SK-N-SH treated with all-trans-retinoic acid at 6 μM for 48 hours (cell line): ENCODE measurements at regions not wholly inside any gene's neighbourhood (a gene's known extent, or its start where the extent isn't known, plus 50 kb on each side); places are given as distances from the start of the nearest gene placed in this dataset.

Experiments used
- ATAC-seq: fragments of 200-7000 bp; cut with Tn5 transposase; 3 replicates; pipeline ENCODE4 v1.9.1; 2020; ENCODE audit warnings: mild to moderate bottlenecking, moderate library complexity
- ARNTL ChIP-seq: fragments of 450-650 bp; formaldehyde crosslinking; IDR thresholded peaks from 2 replicates; pipeline ENCODE4 v1.5.0; 2020; ENCODE audit warnings: low read depth, mild to moderate bottlenecking, moderate library complexity, borderline replicate concordance
- CSDC2 ChIP-seq: fragments of 250-450 bp; sonication (Bioruptor Pico); IDR thresholded peaks from 2 replicates; pipeline ENCODE4 v1.5.0; 2020; ENCODE audit warnings: mild to moderate bottlenecking, moderate library complexity
- ESRRG ChIP-seq: fragments of 250-450 bp; sonication (Bioruptor Pico); IDR thresholded peaks from 2 replicates; pipeline ENCODE4 v1.6.1; 2021; ENCODE audit warnings: mild to moderate bottlenecking
- GLIS3 ChIP-seq: fragments of 250-450 bp; sonication (Bioruptor Pico); IDR thresholded peaks from 2 replicates; pipeline ENCODE4 v1.5.0; 2020; ENCODE audit warnings: mild to moderate bottlenecking, moderate library complexity
- ISL1 ChIP-seq: fragments of 250-450 bp; sonication (Bioruptor Pico); IDR thresholded peaks from 2 replicates; pipeline ENCODE4 v2.1.2; 2022; ENCODE audit warnings: mild to moderate bottlenecking, moderate library complexity
- PPARA ChIP-seq: fragments of 250-450 bp; sonication (Bioruptor Pico); IDR thresholded peaks from 2 replicates; pipeline ENCODE4 v1.5.0; 2020; ENCODE audit warnings: mild to moderate bottlenecking, borderline replicate concordance
- RARB ChIP-seq: fragments of 250-450 bp; sonication (Bioruptor Pico); IDR thresholded peaks from 2 replicates; pipeline ENCODE4 v1.8.0; 2021; ENCODE audit warnings: mild to moderate bottlenecking, moderate library complexity
- SNAI2 ChIP-seq: fragments of 250-450 bp; sonication (Bioruptor Pico); IDR thresholded peaks from 2 replicates; pipeline ENCODE4 v1.5.0; 2020; ENCODE audit warnings: mild to moderate bottlenecking, moderate library complexity
- TCF4 ChIP-seq: fragments of 250-450 bp; sonication (Bioruptor Pico); IDR thresholded peaks from 2 replicates; pipeline ENCODE4 v1.8.0; 2021; ENCODE audit warnings: mild to moderate bottlenecking, moderate library complexity, borderline replicate concordance
- TOX ChIP-seq: fragments of 250-450 bp; sonication (Bioruptor Pico); IDR thresholded peaks from 2 replicates; pipeline ENCODE4 v1.8.0; 2021; ENCODE audit warnings: mild to moderate bottlenecking, moderate library complexity, borderline replicate concordance
- ZFP3 ChIP-seq: fragments of 250-450 bp; sonication (Bioruptor Pico); IDR thresholded peaks from 2 replicates; pipeline ENCODE4 v1.5.0; 2020; ENCODE audit warnings: mild to moderate bottlenecking, moderate library complexity
- ZFP30 ChIP-seq: fragments of 450-650 bp; formaldehyde crosslinking; IDR thresholded peaks from 2 replicates; pipeline ENCODE4 v1.5.0; 2022; ENCODE audit warnings: mild to moderate bottlenecking, moderate library complexity
- ZNF70 ChIP-seq: fragments of 450-650 bp; formaldehyde crosslinking; IDR thresholded peaks from 2 replicates; pipeline ENCODE4 v1.5.0; 2020; ENCODE audit warnings: mild to moderate bottlenecking, moderate library complexity
- ZNF8 ChIP-seq: fragments of 450-650 bp; formaldehyde crosslinking; IDR thresholded peaks from 2 replicates; pipeline ENCODE4 v1.5.0; 2020; ENCODE audit warnings: mild to moderate bottlenecking, moderate library complexity
- TF ChIP-seq, protein P1 (sequence below): fragments of 250-450 bp; sonication (Bioruptor Pico); IDR thresholded peaks from 2 replicates; pipeline ENCODE4 v1.8.0; 2020; ENCODE audit warnings: mild to moderate bottlenecking, moderate library complexity, borderline replicate concordance
- TF ChIP-seq, protein P2 (sequence below): fragments of 250-450 bp; sonication (Bioruptor Pico); IDR thresholded peaks from 2 replicates; pipeline ENCODE4 v1.5.1; 2021; ENCODE audit warnings: mild to moderate bottlenecking, moderate library complexity
- TF ChIP-seq, protein P3 (sequence below): fragments of 250-450 bp; sonication (Bioruptor Pico); IDR thresholded peaks from 2 replicates; pipeline ENCODE4 v1.8.0; 2021; ENCODE audit warnings: low read depth, mild to moderate bottlenecking, moderate library complexity, borderline replicate concordance
- TF ChIP-seq, protein P4 (sequence below): fragments of 250-450 bp; sonication (Bioruptor Pico); IDR thresholded peaks from 2 replicates; pipeline ENCODE4 v1.5.0; 2020; ENCODE audit warnings: mild to moderate bottlenecking, moderate library complexity
- TF ChIP-seq, protein P5 (sequence below): fragments of 250-450 bp; sonication (Bioruptor Pico); IDR thresholded peaks from 2 replicates; pipeline ENCODE4 v1.5.1; 2020; ENCODE audit warnings: low read depth, mild to moderate bottlenecking, moderate library complexity

DNA sequence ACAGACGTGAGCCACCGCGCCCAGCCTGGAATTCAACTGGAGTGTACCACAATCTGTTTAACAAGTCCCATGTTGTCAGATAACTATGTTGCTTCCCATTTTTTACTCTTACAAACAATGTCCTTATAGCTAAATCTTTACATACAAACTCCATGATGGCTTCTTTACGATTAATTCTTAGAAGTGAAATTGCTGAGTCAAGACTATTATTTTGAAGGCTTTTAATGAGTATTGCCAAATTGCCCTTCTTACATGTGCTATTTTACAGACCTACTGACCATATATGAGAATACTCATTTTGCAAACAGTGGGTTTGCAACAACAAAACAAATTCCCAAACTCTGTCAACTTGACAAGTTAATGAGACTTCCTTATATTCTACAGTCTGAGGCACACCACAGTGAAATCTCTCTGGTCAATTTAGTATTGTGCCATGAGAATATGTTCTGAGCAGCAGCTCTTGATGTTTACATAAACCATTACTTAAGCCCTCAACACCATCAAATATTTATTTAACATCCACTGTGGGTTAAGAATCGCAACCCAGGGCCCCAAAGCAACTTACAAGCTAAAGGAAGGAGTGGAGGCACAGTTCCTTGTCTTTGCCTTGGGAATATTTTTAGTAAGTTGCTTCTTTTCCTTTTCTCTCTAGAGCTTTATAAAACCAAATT, 128.5 kb downstream of the SPRY1 start:
- no peak for TF ChIP-seq GLIS3
- TF ChIP-seq TCF4 (CRISPR knock-in tag) = no peak
- TF ChIP-seq, protein P1, sequence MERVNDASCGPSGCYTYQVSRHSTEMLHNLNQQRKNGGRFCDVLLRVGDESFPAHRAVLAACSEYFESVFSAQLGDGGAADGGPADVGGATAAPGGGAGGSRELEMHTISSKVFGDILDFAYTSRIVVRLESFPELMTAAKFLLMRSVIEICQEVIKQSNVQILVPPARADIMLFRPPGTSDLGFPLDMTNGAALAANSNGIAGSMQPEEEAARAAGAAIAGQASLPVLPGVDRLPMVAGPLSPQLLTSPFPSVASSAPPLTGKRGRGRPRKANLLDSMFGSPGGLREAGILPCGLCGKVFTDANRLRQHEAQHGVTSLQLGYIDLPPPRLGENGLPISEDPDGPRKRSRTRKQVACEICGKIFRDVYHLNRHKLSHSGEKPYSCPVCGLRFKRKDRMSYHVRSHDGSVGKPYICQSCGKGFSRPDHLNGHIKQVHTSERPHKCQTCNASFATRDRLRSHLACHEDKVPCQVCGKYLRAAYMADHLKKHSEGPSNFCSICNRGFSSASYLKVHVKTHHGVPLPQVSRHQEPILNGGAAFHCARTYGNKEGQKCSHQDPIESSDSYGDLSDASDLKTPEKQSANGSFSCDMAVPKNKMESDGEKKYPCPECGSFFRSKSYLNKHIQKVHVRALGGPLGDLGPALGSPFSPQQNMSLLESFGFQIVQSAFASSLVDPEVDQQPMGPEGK (CRISPR knock-in tag) = no peak
- TF ChIP-seq, protein P2, sequence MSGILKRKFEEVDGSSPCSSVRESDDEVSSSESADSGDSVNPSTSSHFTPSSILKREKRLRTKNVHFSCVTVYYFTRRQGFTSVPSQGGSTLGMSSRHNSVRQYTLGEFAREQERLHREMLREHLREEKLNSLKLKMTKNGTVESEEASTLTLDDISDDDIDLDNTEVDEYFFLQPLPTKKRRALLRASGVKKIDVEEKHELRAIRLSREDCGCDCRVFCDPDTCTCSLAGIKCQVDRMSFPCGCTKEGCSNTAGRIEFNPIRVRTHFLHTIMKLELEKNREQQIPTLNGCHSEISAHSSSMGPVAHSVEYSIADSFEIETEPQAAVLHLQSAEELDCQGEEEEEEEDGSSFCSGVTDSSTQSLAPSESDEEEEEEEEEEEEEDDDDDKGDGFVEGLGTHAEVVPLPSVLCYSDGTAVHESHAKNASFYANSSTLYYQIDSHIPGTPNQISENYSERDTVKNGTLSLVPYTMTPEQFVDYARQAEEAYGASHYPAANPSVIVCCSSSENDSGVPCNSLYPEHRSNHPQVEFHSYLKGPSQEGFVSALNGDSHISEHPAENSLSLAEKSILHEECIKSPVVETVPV = no peak
- no peak for TF ChIP-seq ISL1
- no peak for TF ChIP-seq PPARA
- ATAC-seq = no peak

DNA sequence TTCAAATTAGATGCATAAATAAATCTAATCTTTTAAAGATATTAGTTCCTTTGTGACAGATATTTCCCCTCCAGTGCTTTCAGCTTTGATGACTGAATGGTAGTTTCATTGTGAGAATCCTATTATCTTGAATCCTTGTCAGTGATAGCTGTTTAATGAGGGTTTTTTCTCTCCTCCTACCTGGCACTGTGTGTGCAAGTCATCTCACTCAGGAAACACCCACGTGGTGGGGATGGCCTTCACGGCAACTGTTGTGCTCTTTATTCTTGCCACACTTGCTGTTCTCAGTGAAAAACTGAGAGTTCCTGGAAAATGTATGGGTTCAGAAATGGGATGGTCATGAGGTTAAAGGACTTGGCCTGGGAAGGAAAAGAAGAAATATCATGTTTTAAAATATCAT, 129.9 kb downstream of the SPRY1 start:
- no peak for ATAC-seq
- TF ChIP-seq ISL1 (no peak), TCF4 (CRISPR knock-in tag) (no peak), PPARA (no peak), ZFP3 (CRISPR knock-in tag) (no peak), TOX (CRISPR knock-in tag) (no peak)
- TF ChIP-seq, protein P3, sequence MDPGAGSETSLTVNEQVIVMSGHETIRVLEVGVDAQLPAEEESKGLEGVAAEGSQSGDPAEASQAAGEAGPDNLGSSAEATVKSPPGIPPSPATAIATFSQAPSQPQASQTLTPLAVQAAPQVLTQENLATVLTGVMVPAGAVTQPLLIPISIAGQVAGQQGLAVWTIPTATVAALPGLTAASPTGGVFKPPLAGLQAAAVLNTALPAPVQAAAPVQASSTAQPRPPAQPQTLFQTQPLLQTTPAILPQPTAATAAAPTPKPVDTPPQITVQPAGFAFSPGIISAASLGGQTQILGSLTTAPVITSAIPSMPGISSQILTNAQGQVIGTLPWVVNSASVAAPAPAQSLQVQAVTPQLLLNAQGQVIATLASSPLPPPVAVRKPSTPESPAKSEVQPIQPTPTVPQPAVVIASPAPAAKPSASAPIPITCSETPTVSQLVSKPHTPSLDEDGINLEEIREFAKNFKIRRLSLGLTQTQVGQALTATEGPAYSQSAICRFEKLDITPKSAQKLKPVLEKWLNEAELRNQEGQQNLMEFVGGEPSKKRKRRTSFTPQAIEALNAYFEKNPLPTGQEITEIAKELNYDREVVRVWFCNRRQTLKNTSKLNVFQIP (CRISPR knock-in tag) = no peak

DNA sequence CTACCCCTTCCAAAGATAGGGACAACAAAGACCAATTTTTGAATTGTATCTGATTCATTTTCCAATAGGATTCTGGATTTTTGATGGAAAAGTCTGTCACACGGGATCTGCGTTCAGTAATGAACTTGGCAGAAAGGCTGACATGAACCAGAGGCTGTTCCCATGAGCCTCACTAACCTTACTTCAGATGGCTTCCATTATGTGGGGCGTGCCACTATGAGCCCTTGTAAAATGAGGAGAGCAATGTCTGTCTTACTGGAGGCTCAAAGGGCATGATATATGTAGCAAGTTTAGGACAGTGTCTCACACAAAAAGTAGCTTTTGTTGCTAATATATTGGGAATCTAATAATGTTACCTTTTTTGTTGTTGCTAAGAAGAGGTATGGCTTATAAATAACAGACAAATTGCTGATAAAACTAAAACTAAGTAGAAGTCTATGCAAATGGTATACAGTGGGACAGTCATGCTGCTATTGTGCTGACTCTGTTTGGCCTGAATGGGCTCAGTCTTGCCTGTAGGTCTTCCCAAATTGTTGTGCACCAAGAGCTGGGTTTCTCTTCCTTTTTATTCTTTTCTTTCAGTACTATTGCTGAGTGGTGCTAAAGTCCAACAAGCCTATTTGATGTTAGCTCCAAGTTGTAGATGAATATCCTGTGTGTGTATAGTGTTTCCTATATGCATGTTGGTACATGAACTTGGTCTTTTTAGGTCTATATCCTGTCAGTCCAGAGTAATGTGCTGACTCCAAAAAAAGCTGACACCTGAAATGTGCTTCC, 132.1 kb downstream of the SPRY1 start:
- no peak for ATAC-seq
- TF ChIP-seq GLIS3 (no peak), ARNTL (CRISPR knock-in tag) (no peak), ZNF70 (CRISPR knock-in tag) (no peak)

DNA sequence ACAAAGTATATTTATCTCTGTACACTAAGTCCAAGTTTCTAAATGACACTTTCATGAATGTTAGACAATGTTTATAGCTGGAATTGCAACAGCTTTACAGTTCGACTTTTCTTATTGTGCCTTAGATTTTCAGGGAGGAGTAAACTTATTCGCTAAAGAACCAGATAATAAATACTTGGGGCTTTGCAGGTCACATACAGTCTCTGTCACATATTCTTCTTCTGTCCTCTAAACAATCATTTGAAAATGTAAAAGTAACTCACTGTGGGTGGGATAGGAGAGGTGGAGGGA, 132.6 kb downstream of the SPRY1 start:
- TF ChIP-seq ZFP3 (CRISPR knock-in tag) (no peak), ESRRG (no peak)
- TF ChIP-seq, protein P3 (CRISPR knock-in tag) = no peak
- ATAC-seq = no peak

DNA sequence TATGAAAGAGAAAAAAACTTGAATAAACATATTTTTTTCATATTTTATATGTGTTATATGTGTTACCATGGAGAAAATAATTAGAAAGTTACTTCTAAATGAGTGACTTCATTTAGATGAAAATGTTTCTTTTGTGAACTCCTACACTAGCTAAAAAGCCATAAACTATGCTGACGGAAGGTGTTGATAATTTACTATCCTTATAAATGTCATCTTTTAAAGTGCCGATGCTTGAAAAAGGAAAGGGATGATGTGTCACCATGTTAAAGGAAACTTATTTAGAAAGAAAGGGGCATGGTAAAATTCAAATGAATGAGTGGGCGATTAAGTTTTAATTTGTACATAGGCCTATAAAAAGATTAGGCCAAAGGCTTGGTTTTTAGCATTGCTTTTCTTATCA, 133.8 kb downstream of the SPRY1 start:
- ATAC-seq = no peak
- TF ChIP-seq, protein P4, sequence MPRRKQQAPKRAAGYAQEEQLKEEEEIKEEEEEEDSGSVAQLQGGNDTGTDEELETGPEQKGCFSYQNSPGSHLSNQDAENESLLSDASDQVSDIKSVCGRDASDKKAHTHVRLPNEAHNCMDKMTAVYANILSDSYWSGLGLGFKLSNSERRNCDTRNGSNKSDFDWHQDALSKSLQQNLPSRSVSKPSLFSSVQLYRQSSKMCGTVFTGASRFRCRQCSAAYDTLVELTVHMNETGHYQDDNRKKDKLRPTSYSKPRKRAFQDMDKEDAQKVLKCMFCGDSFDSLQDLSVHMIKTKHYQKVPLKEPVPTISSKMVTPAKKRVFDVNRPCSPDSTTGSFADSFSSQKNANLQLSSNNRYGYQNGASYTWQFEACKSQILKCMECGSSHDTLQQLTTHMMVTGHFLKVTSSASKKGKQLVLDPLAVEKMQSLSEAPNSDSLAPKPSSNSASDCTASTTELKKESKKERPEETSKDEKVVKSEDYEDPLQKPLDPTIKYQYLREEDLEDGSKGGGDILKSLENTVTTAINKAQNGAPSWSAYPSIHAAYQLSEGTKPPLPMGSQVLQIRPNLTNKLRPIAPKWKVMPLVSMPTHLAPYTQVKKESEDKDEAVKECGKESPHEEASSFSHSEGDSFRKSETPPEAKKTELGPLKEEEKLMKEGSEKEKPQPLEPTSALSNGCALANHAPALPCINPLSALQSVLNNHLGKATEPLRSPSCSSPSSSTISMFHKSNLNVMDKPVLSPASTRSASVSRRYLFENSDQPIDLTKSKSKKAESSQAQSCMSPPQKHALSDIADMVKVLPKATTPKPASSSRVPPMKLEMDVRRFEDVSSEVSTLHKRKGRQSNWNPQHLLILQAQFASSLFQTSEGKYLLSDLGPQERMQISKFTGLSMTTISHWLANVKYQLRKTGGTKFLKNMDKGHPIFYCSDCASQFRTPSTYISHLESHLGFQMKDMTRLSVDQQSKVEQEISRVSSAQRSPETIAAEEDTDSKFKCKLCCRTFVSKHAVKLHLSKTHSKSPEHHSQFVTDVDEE = no peak
- TF ChIP-seq ZNF8 (CRISPR knock-in tag) (no peak), ZFP30 (CRISPR knock-in tag) (no peak), ISL1 (no peak), CSDC2 (no peak), SNAI2 (no peak), GLIS3 (no peak), RARB (CRISPR knock-in tag) (no peak), TOX (CRISPR knock-in tag) (no peak)
- TF ChIP-seq, protein P5, sequence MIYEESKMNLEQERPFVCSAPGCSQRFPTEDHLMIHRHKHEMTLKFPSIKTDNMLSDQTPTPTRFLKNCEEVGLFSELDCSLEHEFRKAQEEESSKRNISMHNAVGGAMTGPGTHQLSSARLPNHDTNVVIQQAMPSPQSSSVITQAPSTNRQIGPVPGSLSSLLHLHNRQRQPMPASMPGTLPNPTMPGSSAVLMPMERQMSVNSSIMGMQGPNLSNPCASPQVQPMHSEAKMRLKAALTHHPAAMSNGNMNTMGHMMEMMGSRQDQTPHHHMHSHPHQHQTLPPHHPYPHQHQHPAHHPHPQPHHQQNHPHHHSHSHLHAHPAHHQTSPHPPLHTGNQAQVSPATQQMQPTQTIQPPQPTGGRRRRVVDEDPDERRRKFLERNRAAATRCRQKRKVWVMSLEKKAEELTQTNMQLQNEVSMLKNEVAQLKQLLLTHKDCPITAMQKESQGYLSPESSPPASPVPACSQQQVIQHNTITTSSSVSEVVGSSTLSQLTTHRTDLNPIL (CRISPR knock-in tag) = no peak
- TF ChIP-seq, protein P3 (CRISPR knock-in tag) = no peak
- TF ChIP-seq, protein P2 = no peak
- TF ChIP-seq, all 23 proteins: peak for 0
